A549 (cell line): ENCODE measurements at regions not wholly inside any gene's neighbourhood (a gene's known extent, or its start where the extent isn't known, plus 50 kb on each side); places are given as distances from the start of the nearest gene placed in this dataset.

Experiments
- EP300 ChIP-seq, 2 experiments: fragments of >200 bp; sonication (Bioruptor Twin); formaldehyde crosslinking; IDR thresholded peaks; 2 replicates in 1 of 2; 3 replicates in 1 of 2; pipeline ENCODE4 v1.6.1; 2016 to 2017
- HDAC2 ChIP-seq: fragments of 200-600 bp; sonication (generic); IDR thresholded peaks from 2 replicates; pipeline ENCODE4 v1.6.1; 2016
- MAFK ChIP-seq: fragments of 450-650 bp; IDR thresholded peaks from 2 replicates; pipeline ENCODE4 v1.6.1; 2014; ENCODE audit not compliant: partially characterized antibody
- MAZ ChIP-seq: fragments of 150-350 bp; IDR thresholded peaks from 2 replicates; pipeline ENCODE4 v1.6.1; 2014; ENCODE audit warnings: antibody characterized with exemption, low read depth, low read length, borderline replicate concordance
- POLR2A ChIP-seq: IDR thresholded peaks from 2 replicates; pipeline ENCODE4 v1.6.1; 2012; ENCODE audit warnings: mild to moderate bottlenecking, low read length
- TF ChIP-seq, protein P1 (sequence below): fragments of 200-600 bp; sonication (generic); IDR thresholded peaks from 2 replicates; pipeline ENCODE4 v1.6.1; 2016; ENCODE audit warnings: antibody characterized with exemption, mild to moderate bottlenecking, moderate library complexity
- TF ChIP-seq, protein P2 (sequence below): fragments of >200 bp; sonication (Bioruptor Twin); formaldehyde crosslinking; IDR thresholded peaks from 3 replicates; pipeline ENCODE4 v1.5.1; 2016

DNA sequence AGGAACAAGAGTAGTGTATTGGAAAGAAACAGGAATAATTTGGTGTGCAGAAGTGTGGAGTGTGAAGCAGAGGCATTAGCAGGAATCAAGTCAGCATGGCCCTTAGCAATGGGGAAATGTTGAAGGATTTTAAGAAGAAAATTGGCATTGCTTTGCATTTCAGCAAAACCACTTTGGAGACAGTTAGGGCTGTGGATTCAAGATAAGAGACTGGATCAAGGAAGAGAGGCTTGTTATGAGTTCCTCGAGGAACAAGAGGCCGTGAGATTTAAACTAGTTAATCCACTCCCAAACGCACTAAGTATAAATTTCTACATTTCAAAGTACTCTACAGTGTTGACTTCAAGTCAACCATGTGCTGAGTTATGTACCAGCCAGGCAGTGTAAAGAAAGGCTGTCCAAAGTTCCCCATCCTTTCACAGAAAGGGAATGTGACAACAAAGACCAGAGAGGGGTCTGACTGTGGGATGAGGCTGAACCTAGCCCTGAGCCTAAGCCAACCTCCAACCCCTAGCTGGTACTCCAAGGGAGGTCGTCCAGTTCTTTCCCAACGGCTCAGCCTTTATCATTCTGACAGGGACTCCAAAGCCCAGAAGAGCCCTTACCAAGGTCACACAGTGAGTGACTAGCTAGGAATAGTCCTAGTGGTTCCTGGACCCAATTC lies 91.2 kb upstream of the BMP4 start:
- TF ChIP-seq MAZ = no peak
- TF ChIP-seq, protein P1, sequence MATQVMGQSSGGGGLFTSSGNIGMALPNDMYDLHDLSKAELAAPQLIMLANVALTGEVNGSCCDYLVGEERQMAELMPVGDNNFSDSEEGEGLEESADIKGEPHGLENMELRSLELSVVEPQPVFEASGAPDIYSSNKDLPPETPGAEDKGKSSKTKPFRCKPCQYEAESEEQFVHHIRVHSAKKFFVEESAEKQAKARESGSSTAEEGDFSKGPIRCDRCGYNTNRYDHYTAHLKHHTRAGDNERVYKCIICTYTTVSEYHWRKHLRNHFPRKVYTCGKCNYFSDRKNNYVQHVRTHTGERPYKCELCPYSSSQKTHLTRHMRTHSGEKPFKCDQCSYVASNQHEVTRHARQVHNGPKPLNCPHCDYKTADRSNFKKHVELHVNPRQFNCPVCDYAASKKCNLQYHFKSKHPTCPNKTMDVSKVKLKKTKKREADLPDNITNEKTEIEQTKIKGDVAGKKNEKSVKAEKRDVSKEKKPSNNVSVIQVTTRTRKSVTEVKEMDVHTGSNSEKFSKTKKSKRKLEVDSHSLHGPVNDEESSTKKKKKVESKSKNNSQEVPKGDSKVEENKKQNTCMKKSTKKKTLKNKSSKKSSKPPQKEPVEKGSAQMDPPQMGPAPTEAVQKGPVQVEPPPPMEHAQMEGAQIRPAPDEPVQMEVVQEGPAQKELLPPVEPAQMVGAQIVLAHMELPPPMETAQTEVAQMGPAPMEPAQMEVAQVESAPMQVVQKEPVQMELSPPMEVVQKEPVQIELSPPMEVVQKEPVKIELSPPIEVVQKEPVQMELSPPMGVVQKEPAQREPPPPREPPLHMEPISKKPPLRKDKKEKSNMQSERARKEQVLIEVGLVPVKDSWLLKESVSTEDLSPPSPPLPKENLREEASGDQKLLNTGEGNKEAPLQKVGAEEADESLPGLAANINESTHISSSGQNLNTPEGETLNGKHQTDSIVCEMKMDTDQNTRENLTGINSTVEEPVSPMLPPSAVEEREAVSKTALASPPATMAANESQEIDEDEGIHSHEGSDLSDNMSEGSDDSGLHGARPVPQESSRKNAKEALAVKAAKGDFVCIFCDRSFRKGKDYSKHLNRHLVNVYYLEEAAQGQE = no peak
- TF ChIP-seq, protein P2, sequence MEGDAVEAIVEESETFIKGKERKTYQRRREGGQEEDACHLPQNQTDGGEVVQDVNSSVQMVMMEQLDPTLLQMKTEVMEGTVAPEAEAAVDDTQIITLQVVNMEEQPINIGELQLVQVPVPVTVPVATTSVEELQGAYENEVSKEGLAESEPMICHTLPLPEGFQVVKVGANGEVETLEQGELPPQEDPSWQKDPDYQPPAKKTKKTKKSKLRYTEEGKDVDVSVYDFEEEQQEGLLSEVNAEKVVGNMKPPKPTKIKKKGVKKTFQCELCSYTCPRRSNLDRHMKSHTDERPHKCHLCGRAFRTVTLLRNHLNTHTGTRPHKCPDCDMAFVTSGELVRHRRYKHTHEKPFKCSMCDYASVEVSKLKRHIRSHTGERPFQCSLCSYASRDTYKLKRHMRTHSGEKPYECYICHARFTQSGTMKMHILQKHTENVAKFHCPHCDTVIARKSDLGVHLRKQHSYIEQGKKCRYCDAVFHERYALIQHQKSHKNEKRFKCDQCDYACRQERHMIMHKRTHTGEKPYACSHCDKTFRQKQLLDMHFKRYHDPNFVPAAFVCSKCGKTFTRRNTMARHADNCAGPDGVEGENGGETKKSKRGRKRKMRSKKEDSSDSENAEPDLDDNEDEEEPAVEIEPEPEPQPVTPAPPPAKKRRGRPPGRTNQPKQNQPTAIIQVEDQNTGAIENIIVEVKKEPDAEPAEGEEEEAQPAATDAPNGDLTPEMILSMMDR = no peak
- TF ChIP-seq EP300 (IDR thresholded peaks at IDR 0.05) = no peak
- no peak for TF ChIP-seq POLR2A
- TF ChIP-seq HDAC2 = no peak
- no peak for TF ChIP-seq MAFK
